WTC11 (cell line): ENCODE measurements at regions not wholly inside any gene's neighbourhood (a gene's known extent, or its start where the extent isn't known, plus 50 kb on each side); places are given as distances from the start of the nearest gene placed in this dataset.

ENCODE experiments used
- ATAC-seq: fragments of 200-7000 bp; cut with Tn5 transposase; 2 replicates; pipeline ENCODE4 v1.10.0; 2021; ENCODE audit warnings: mild to moderate bottlenecking, moderate library complexity
- CTCF ChIA-PET: fragments of 300-600 bp; sonication (Branson Sonifier 250); formaldehyde crosslinking; loops from one replicate; lab custom pipeline; 2021; ENCODE audit warnings: antibody characterized with exemption; lab: Charles Lee
- POLR2A ChIA-PET: fragments of 350-600 bp; sonication (Branson Sonifier 250); formaldehyde crosslinking; loops from one replicate; lab custom pipeline; 2021; ENCODE audit warnings: antibody characterized with exemption; lab: Charles Lee
- DNase-seq: peaks from one replicate; pipeline ENCODE4 v3.0.0; 2021; ENCODE audit warnings: low spot score
- H3K27ac Mint-ChIP-seq: 2 replicates; pipeline ENCODE4 v1.8.0; 2021; ENCODE audit warnings: mixed read lengths
- H3K27me3 Mint-ChIP-seq: 2 replicates; pipeline ENCODE4 v1.8.0; 2021; ENCODE audit warnings: low read depth, mild to moderate bottlenecking, moderate library complexity, mixed read lengths
- H3K36me3 Mint-ChIP-seq: 2 replicates; pipeline ENCODE4 v1.8.0; 2021; ENCODE audit warnings: mixed read lengths
- H3K4me1 Mint-ChIP-seq: 2 replicates; pipeline ENCODE4 v1.8.0; 2022; ENCODE audit warnings: mixed read lengths
- H3K4me3 Mint-ChIP-seq: 2 replicates; pipeline ENCODE4 v1.8.0; 2021; ENCODE audit warnings: mild to moderate bottlenecking, moderate library complexity, mixed read lengths
- H3K9me3 Mint-ChIP-seq: 2 replicates; pipeline ENCODE4 v1.8.0; 2021; ENCODE audit warnings: mixed read lengths
- CBFB ChIP-seq: sonication (generic); formaldehyde crosslinking; IDR thresholded peaks from 2 replicates; pipeline ENCODE4 v1.8.1; 2022; ENCODE audit warnings: mild to moderate bottlenecking, low read depth, missing genetic modification reagents
- FOXP1 ChIP-seq: sonication (generic); formaldehyde crosslinking; IDR thresholded peaks from 2 replicates; pipeline ENCODE4 v1.8.0; 2022; ENCODE audit warnings: missing genetic modification reagents, mild to moderate bottlenecking, moderate library complexity, borderline replicate concordance
- MXD4 ChIP-seq: fragments of 250-450 bp; sonication (Bioruptor Pico); IDR thresholded peaks from 2 replicates; pipeline ENCODE4 v1.8.0; 2021; ENCODE audit warnings: mild to moderate bottlenecking, moderate library complexity, borderline replicate concordance
- MYBL2 ChIP-seq: sonication (generic); formaldehyde crosslinking; IDR thresholded peaks from 2 replicates; pipeline ENCODE4 v1.8.1; 2023; ENCODE audit warnings: mild to moderate bottlenecking, moderate library complexity, missing genetic modification reagents
- NR1H2 ChIP-seq: sonication (generic); formaldehyde crosslinking; IDR thresholded peaks from 2 replicates; pipeline ENCODE4 v1.9.0; 2021; ENCODE audit warnings: mild to moderate bottlenecking, moderate library complexity, missing genetic modification reagents
- PRRX2 ChIP-seq: fragments of 250-450 bp; sonication (Bioruptor Pico); IDR thresholded peaks from 2 replicates; pipeline ENCODE4 v1.8.0; 2021; ENCODE audit warnings: mild to moderate bottlenecking
- SMAD4 ChIP-seq: sonication (generic); formaldehyde crosslinking; IDR thresholded peaks from 2 replicates; pipeline ENCODE4 v1.8.0; 2022; ENCODE audit warnings: mild to moderate bottlenecking, missing genetic modification reagents
- ZNF416 ChIP-seq: fragments of 250-450 bp; sonication (Bioruptor Pico); IDR thresholded peaks from 2 replicates; pipeline ENCODE4 v1.9.0; 2021; ENCODE audit warnings: mild to moderate bottlenecking, inconsistent platforms
- TF ChIP-seq, protein P1 (sequence below): sonication (generic); formaldehyde crosslinking; IDR thresholded peaks from 2 replicates; pipeline ENCODE4 v1.8.0; 2023; ENCODE audit warnings: missing genetic modification reagents, mild to moderate bottlenecking, borderline replicate concordance
- TF ChIP-seq, protein P2 (sequence below): sonication (generic); formaldehyde crosslinking; IDR thresholded peaks from 2 replicates; pipeline ENCODE4 v1.8.1; 2022; ENCODE audit warnings: mild to moderate bottlenecking, missing genetic modification reagents, moderate library complexity, borderline replicate concordance
- TF ChIP-seq, protein P3 (sequence below): fragments of 200-600 bp; IDR thresholded peaks from 2 replicates; pipeline ENCODE4 v1.8.0; 2022; ENCODE audit warnings: antibody characterized with exemption
- TF ChIP-seq, protein P4 (sequence below): sonication (generic); formaldehyde crosslinking; IDR thresholded peaks from 2 replicates; pipeline ENCODE4 v1.8.0; 2022; ENCODE audit warnings: mild to moderate bottlenecking, missing genetic modification reagents
- TF ChIP-seq, protein P5 (sequence below): sonication (generic); formaldehyde crosslinking; IDR thresholded peaks from 2 replicates; pipeline ENCODE4 v1.8.0; 2022; ENCODE audit warnings: missing genetic modification reagents
- TF ChIP-seq, protein P6 (sequence below): fragments of 250-450 bp; sonication (Bioruptor Pico); IDR thresholded peaks from 2 replicates; pipeline ENCODE4 v1.9.0; 2021; ENCODE audit warnings: mild to moderate bottlenecking

DNA sequence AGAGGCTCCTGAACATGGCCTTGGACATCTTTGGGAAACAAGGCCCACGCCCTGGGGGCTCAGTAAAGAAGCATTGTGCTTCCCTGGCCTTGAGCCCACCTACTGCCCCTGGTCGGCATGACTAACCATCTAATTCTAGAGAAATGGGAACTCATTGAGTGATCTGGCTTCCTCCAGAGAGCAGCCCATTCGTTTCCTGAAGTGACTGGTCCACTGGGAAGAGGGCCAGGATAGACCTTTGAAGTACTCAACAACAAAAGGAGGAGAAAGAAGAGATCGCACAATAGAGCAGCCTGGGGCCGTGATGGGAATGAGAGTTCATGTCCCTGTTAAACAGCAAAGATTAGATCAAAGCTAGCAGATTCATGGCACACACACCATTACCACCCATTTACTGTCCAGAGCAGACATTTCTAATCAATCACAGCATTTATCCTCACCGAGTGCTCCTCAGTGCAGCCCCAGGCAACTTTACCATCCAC lies 514.4 kb upstream of the PROK2 start (continued):
- TF ChIP-seq, protein P1, sequence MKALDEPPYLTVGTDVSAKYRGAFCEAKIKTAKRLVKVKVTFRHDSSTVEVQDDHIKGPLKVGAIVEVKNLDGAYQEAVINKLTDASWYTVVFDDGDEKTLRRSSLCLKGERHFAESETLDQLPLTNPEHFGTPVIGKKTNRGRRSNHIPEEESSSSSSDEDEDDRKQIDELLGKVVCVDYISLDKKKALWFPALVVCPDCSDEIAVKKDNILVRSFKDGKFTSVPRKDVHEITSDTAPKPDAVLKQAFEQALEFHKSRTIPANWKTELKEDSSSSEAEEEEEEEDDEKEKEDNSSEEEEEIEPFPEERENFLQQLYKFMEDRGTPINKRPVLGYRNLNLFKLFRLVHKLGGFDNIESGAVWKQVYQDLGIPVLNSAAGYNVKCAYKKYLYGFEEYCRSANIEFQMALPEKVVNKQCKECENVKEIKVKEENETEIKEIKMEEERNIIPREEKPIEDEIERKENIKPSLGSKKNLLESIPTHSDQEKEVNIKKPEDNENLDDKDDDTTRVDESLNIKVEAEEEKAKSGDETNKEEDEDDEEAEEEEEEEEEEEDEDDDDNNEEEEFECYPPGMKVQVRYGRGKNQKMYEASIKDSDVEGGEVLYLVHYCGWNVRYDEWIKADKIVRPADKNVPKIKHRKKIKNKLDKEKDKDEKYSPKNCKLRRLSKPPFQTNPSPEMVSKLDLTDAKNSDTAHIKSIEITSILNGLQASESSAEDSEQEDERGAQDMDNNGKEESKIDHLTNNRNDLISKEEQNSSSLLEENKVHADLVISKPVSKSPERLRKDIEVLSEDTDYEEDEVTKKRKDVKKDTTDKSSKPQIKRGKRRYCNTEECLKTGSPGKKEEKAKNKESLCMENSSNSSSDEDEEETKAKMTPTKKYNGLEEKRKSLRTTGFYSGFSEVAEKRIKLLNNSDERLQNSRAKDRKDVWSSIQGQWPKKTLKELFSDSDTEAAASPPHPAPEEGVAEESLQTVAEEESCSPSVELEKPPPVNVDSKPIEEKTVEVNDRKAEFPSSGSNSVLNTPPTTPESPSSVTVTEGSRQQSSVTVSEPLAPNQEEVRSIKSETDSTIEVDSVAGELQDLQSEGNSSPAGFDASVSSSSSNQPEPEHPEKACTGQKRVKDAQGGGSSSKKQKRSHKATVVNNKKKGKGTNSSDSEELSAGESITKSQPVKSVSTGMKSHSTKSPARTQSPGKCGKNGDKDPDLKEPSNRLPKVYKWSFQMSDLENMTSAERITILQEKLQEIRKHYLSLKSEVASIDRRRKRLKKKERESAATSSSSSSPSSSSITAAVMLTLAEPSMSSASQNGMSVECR (CRISPR knock-in tag): no peak
- no peak for TF ChIP-seq FOXP1 (CRISPR knock-in tag)
- no peak for TF ChIP-seq MXD4

DNA sequence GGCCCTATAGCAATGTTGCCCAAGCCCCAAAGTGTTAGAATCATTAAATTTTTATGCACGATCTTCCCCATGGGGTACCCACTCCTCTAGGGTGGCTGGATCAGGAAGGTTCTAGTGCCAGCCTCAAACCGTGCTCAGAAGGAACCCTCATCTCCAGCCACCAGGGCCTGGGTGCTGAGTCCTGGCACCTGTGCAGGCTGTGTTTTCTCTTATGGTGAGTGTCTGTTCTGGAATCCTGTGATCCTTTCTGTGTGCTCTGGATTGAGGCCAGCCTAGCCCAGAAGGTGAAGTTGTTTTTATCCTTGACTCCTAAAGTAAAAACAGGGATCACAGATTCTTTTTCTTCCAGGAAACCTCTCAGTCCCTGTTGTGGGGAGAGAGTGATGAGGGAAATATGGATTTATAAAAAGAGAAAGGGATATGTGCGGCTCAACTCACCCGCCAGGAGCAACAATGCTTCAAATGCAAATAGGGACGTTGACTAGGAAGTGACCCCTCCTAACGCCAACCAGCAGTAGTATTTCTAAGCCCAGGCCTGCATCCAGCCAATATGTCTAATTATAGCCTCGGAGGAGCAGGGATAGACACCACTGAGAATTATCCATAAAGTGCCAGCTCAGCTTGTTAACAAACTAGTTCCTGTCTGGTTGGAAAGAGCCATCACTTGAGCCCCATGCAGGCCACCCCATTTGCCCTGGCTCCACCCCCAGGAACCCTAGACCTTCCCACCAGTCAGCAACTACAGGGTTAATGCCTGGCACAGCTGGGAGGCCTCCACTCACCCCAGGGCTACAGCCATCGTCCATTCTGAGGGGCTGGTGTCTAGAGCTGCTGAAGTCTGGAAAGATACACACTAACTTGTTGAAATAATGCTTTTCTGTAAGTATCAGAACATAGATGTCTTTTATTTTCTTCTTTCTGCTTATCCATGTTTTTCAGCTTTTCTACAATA lies 513.5 kb upstream of the PROK2 start:
- peaks cover 7% of the 10 kb centered on the region; the same call in 1 of the 2 replicates for H3K9me3 Mint-ChIP-seq
- H3K27me3 Mint-ChIP-seq: no peaks in the 10 kb centered on the region
- CTCF ChIA-PET: no interaction called here
- no peak overlapping the region for H3K27ac Mint-ChIP-seq
- DNase-seq (no peak), ATAC-seq (peak; percentile 60; the same call in 1 of the 2 replicates)
- no peak overlapping the region for H3K4me3 Mint-ChIP-seq
- no peaks in the 10 kb centered on the region for H3K36me3 Mint-ChIP-seq
- TF ChIP-seq, protein P2, sequence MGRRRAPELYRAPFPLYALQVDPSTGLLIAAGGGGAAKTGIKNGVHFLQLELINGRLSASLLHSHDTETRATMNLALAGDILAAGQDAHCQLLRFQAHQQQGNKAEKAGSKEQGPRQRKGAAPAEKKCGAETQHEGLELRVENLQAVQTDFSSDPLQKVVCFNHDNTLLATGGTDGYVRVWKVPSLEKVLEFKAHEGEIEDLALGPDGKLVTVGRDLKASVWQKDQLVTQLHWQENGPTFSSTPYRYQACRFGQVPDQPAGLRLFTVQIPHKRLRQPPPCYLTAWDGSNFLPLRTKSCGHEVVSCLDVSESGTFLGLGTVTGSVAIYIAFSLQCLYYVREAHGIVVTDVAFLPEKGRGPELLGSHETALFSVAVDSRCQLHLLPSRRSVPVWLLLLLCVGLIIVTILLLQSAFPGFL: no peak
- TF ChIP-seq SMAD4 (CRISPR knock-in tag): no peak
- TF ChIP-seq, protein P3, sequence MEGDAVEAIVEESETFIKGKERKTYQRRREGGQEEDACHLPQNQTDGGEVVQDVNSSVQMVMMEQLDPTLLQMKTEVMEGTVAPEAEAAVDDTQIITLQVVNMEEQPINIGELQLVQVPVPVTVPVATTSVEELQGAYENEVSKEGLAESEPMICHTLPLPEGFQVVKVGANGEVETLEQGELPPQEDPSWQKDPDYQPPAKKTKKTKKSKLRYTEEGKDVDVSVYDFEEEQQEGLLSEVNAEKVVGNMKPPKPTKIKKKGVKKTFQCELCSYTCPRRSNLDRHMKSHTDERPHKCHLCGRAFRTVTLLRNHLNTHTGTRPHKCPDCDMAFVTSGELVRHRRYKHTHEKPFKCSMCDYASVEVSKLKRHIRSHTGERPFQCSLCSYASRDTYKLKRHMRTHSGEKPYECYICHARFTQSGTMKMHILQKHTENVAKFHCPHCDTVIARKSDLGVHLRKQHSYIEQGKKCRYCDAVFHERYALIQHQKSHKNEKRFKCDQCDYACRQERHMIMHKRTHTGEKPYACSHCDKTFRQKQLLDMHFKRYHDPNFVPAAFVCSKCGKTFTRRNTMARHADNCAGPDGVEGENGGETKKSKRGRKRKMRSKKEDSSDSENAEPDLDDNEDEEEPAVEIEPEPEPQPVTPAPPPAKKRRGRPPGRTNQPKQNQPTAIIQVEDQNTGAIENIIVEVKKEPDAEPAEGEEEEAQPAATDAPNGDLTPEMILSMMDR: no peak
- no peak for TF ChIP-seq NR1H2 (CRISPR knock-in tag)
- TF ChIP-seq, protein P4, sequence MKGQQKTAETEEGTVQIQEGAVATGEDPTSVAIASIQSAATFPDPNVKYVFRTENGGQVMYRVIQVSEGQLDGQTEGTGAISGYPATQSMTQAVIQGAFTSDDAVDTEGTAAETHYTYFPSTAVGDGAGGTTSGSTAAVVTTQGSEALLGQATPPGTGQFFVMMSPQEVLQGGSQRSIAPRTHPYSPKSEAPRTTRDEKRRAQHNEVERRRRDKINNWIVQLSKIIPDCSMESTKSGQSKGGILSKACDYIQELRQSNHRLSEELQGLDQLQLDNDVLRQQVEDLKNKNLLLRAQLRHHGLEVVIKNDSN (CRISPR knock-in tag): no peak
- no peak for TF ChIP-seq MYBL2 (CRISPR knock-in tag)
- TF ChIP-seq FOXP1 (CRISPR knock-in tag): no peak
- no peak for TF ChIP-seq ZNF416
- no peak for TF ChIP-seq CBFB (CRISPR knock-in tag)
- TF ChIP-seq, protein P5, sequence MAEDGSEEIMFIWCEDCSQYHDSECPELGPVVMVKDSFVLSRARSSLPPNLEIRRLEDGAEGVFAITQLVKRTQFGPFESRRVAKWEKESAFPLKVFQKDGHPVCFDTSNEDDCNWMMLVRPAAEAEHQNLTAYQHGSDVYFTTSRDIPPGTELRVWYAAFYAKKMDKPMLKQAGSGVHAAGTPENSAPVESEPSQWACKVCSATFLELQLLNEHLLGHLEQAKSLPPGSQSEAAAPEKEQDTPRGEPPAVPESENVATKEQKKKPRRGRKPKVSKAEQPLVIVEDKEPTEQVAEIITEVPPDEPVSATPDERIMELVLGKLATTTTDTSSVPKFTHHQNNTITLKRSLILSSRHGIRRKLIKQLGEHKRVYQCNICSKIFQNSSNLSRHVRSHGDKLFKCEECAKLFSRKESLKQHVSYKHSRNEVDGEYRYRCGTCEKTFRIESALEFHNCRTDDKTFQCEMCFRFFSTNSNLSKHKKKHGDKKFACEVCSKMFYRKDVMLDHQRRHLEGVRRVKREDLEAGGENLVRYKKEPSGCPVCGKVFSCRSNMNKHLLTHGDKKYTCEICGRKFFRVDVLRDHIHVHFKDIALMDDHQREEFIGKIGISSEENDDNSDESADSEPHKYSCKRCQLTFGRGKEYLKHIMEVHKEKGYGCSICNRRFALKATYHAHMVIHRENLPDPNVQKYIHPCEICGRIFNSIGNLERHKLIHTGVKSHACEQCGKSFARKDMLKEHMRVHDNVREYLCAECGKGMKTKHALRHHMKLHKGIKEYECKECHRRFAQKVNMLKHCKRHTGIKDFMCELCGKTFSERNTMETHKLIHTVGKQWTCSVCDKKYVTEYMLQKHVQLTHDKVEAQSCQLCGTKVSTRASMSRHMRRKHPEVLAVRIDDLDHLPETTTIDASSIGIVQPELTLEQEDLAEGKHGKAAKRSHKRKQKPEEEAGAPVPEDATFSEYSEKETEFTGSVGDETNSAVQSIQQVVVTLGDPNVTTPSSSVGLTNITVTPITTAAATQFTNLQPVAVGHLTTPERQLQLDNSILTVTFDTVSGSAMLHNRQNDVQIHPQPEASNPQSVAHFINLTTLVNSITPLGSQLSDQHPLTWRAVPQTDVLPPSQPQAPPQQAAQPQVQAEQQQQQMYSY (CRISPR knock-in tag): no peak
- TF ChIP-seq PRRX2 (CRISPR knock-in tag): no peak
- TF ChIP-seq, protein P6, sequence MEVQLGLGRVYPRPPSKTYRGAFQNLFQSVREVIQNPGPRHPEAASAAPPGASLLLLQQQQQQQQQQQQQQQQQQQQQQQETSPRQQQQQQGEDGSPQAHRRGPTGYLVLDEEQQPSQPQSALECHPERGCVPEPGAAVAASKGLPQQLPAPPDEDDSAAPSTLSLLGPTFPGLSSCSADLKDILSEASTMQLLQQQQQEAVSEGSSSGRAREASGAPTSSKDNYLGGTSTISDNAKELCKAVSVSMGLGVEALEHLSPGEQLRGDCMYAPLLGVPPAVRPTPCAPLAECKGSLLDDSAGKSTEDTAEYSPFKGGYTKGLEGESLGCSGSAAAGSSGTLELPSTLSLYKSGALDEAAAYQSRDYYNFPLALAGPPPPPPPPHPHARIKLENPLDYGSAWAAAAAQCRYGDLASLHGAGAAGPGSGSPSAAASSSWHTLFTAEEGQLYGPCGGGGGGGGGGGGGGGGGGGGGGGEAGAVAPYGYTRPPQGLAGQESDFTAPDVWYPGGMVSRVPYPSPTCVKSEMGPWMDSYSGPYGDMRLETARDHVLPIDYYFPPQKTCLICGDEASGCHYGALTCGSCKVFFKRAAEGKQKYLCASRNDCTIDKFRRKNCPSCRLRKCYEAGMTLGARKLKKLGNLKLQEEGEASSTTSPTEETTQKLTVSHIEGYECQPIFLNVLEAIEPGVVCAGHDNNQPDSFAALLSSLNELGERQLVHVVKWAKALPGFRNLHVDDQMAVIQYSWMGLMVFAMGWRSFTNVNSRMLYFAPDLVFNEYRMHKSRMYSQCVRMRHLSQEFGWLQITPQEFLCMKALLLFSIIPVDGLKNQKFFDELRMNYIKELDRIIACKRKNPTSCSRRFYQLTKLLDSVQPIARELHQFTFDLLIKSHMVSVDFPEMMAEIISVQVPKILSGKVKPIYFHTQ (CRISPR knock-in tag): no peak
- H3K4me1 Mint-ChIP-seq: peaks cover 33% of the 10 kb centered on the region
- POLR2A ChIA-PET: no interaction called here
